Ishikawa (cell line): ENCODE measurements at regions not wholly inside any gene's neighbourhood (a gene's known extent, or its start where the extent isn't known, plus 50 kb on each side); places are given as distances from the start of the nearest gene placed in this dataset.

Experiments used
- CEBPB ChIP-seq: IDR thresholded peaks from 2 replicates; pipeline ENCODE4 v1.6.1; 2012
- EP300 ChIP-seq: IDR thresholded peaks from 2 replicates; pipeline ENCODE4 v1.6.1; 2012; ENCODE audit warnings: borderline replicate concordance
- FOXM1 ChIP-seq: IDR thresholded peaks from 2 replicates; pipeline ENCODE4 v1.6.1; 2012; ENCODE audit warnings: low read depth, borderline replicate concordance

GRCh38 chr16:85254051-85254450 is 141.8 kb upstream of the CIBAR2 start:
- TF ChIP-seq CEBPB = no peak
- no peak for TF ChIP-seq FOXM1
- no peak for TF ChIP-seq EP300
